GM18861 (cell line): ENCODE measurements at regions not wholly inside any gene's neighbourhood (a gene's known extent, or its start where the extent isn't known, plus 50 kb on each side); places are given as distances from the start of the nearest gene placed in this dataset.

ENCODE experiments used
- ATAC-seq: cut with Tn5 transposase; IDR thresholded peaks from one replicate; pipeline ENCODE4 v1.9.1; 2021; ENCODE audit not compliant: unreplicated experiment

GRCh38 chr18:25727281-25727985 lies 363.0 kb downstream of the SS18 start:
- no peak for ATAC-seq

GRCh38 chr18:25726298-25726697 lies 364.1 kb downstream of the SS18 start:
- no peak for ATAC-seq

DNA sequence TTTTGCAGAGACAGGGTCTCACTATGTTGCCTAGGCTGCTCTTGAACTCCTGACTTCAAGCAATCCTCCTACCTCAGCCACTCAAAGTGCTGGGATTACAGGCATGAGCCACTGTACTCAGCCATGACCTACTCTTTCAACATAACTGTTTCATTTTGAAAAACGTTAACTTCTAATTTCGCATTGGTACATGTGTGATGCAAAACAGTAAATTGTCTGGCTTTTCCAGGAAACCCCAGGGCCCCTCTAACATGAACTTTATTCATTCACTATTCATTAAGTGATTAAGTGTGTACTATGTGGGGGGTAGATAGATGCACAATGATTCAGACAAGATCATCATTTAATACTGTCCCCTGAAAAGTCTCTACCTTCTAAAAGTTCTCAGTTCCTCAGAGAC lies 364.9 kb downstream of the SS18 start:
- no peak for ATAC-seq

DNA sequence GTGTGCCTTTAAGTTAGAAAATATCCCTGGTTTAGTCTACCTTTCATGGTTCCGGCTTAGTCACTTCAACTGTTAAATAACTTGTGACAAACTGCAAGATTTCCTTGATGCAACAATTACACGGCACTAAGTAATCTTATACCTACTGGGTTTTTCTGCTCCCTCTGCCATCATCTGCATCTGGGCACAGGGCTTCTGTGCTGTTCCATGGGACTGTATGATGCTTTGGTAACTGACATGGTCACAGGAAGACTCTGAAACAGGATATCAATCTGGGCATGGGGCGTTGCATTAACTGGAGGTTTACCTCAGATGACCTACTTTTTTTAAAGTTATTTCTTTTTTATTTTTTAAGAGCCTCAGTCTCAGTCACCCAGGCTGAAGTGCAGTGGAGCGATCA lies 365.4 kb downstream of the SS18 start:
- ATAC-seq = no peak

DNA sequence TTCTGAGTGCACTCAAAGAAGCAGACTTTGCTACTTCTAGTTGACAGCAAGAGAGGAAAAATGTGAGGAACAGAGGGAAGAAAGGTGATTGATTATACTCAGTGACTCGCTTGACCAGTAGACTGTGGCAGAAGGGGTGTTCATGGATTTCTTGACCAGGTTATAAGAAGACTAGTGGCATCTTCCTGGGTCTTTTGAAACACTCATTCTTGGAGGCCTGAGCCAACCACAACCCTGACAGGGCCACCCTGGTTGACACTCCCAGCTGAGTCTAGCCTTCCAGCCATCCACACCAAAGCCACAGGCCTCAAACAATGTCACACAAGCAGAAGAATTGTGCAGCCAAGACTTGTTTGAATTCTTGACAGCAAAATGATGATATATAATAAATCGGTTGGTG lies 366.3 kb downstream of the SS18 start:
- no peak for ATAC-seq

DNA sequence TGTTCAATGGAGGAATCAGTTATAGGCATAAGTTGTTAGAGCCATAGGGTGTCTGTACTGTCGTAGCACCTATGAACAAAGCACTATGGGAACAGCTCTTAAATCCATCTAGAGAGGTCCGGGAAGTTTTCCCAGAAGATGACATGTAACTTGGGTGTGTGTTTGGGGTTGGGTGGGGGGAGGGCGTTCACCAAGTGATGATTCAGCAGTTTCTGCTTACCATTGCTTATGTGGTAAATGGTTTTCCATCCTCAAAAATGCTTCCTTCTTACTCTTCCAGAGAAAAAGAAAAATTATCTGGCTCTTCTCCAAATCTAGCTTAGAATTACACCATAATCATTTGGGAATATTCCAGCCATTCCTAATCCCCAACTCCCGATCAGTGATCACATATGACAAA lies 361.1 kb upstream of the ZNF521 start:
- no peak for ATAC-seq

DNA sequence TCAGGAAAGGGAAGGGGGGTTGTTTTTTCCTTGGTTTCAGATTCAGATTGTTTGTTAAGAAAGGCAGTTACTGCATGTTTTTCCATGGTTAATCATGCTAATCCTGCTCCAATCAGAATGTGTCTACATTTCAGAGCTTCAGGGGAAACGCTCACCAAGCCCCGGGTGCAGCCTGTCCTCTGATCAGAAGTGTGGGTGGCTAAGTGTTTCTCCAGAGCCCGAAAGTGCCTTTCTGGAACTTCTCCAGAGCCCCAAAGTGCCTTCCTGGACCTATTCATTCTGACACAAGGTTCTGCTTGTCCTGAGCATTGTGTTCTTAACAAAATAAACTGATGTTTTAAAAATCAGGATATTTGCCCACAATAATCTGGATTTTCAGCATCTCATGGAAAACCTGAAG lies 359.0 kb upstream of the ZNF521 start:
- no peak for ATAC-seq

DNA sequence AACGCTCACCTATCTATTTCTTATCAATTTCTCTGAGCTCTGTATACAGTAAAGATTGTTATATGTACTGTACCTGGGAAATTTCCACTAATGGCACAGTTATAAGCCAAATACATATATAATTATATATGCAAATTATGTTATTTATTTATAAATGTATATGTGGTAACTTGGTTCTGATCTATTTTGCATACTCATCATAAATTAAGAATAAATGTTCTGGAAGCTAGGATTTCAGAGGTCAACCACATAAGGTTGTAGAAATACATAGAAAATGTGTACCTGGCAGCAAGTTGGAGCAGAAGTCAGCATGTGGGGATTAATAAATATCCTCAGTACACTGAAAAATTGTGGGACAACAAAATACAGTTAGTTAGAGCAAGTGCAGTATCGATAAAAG lies 353.7 kb upstream of the ZNF521 start:
- no peak for ATAC-seq

DNA sequence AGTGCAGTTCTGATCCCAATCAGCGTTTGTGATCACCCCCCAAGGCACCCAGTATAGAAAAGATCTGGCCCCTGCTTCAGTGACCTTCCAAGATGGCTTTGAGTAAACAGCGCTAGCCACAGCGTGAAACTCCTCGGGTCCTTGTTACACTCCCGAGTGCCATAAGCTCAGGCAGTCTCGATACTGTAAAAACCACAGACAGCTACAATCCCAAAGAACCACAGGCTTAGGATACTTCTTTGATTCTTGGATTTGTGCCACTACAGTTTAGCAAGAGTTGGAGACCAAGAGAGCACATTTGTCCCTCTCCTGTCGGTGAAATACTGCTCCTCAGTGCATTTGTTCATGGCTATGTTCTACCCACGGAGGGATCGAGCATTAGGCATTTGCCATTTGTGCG lies 352.5 kb upstream of the ZNF521 start:
- no peak for ATAC-seq

GRCh38 chr18:25704071-25704470 lies 352.1 kb upstream of the ZNF521 start:
- ATAC-seq = no peak

GRCh38 chr18:25701821-25702220 lies 349.9 kb upstream of the ZNF521 start:
- no peak for ATAC-seq

- ATAC-seq = no peak
Observed at GRCh38 chr18:25686960-25687500, 335.1 kb upstream of the ZNF521 start.

GRCh38 chr18:25685088-25685487 lies 333.1 kb upstream of the ZNF521 start:
- no peak for ATAC-seq

DNA sequence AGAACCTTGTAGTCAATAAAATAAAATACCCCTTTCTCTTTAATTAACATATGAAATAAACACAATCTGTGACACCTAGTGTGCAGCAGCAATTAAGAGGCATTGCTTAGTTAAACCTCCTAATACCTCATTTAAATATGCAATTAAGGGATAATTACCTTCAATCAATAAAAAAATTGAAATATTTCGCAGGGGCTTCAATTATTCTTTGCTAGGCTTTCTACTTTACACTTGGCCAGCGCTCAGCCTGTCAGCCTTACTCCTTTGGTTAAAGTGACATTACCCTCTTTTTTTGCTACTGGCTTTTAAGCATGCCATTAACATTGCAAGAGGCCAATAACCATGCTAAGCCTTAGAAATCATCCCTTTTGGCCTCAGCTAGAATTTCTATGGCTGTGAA lies 327.5 kb upstream of the ZNF521 start:
- ATAC-seq = no peak

DNA sequence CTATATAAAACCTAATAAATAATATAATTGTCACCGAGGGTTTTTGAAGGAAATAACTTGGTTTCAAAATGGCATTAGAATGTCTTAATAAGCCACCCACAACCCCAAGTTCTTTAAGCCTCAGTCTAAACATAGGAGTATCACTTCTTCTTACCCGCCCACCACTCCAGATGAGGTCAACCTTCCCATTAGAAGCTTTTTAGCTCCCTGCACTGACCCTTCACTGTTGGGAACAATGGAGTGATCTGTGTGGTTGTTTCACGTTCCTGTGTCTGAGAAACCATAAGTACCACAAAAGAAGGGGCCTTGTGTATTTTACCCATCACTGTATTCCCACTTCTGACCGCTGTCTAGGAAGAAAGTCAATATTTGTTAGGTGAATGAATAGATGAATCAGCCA lies 326.3 kb upstream of the ZNF521 start:
- no peak for ATAC-seq

- ATAC-seq = no peak
Observed at GRCh38 chr18:25675123-25675850, 323.3 kb upstream of the ZNF521 start.

GRCh38 chr18:25674183-25674582 lies 322.2 kb upstream of the ZNF521 start:
- ATAC-seq = no peak

- ATAC-seq = no peak
Observed at GRCh38 chr18:25672490-25672889, 320.5 kb upstream of the ZNF521 start.

DNA sequence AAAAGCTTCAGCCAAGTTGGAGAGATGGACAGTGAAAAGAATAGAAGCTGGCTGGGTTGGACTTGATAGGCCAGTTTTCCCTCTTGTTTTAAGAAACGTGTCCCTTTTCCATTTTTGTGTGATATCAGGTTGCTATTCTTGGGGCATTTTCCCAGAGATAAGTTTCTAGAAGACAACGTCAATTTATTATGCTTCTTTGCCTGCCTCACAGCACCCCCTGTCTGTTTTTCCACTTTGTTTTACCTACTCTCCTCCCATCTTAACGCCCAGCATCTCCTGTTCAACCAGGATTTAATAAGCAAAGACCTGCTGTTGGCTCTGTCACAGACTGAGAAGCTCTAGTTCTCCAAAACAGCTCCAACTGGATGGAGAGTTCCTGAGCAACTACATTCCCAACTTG lies 317.8 kb upstream of the ZNF521 start:
- ATAC-seq = no peak

GRCh38 chr18:25662272-25662671 lies 310.3 kb upstream of the ZNF521 start:
- ATAC-seq = no peak

- no peak for ATAC-seq
Observed at GRCh38 chr18:25661831-25662230, 309.9 kb upstream of the ZNF521 start.

- no peak for ATAC-seq
Observed at GRCh38 chr18:25659541-25659940, 307.6 kb upstream of the ZNF521 start.

DNA sequence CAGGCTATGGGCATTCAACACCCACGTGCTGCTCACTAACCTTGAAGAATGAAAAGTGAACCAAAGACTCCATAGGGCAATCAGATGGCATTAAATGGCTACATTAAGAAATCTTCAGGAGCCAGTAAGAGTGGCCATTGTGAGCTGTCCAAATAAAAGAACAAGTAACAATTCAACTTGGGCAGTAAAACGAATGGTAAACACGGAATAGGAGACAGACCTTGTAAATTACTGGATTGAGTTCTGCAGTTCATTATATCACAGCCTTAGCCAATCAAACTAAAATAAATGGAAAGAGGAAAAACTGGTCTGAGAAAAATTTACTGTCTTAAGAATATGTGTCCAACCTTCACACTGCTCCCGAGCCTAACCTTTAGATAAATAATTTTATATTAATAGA lies 306.5 kb upstream of the ZNF521 start:
- ATAC-seq = no peak
